Ishikawa (cell line): ENCODE measurements at regions not wholly inside any gene's neighbourhood (a gene's known extent, or its start where the extent isn't known, plus 50 kb on each side); places are given as distances from the start of the nearest gene placed in this dataset.

Source experiments
- CEBPB ChIP-seq: IDR thresholded peaks from 2 replicates; pipeline ENCODE4 v1.6.1; 2012
- CREB1 ChIP-seq: IDR thresholded peaks from 2 replicates; pipeline ENCODE4 v1.6.1; 2012; ENCODE audit warnings: low read depth
- EGR1 ChIP-seq: IDR thresholded peaks from 2 replicates; pipeline ENCODE4 v1.6.1; 2012
- EP300 ChIP-seq: IDR thresholded peaks from 2 replicates; pipeline ENCODE4 v1.6.1; 2012; ENCODE audit warnings: borderline replicate concordance
- TAF1 ChIP-seq: IDR thresholded peaks from 2 replicates; pipeline ENCODE4 v1.6.1; 2012; ENCODE audit warnings: low read depth, mild to moderate bottlenecking
- TEAD4 ChIP-seq: IDR thresholded peaks from 2 replicates; pipeline ENCODE4 v1.6.1; 2012
- YY1 ChIP-seq: IDR thresholded peaks from 2 replicates; pipeline ENCODE4 v1.6.1; 2012; ENCODE audit warnings: low read depth
- ZBTB7A ChIP-seq: IDR thresholded peaks from 2 replicates; pipeline ENCODE4 v1.6.1; 2012; ENCODE audit warnings: low read depth
- TF ChIP-seq, protein P1 (sequence below): IDR thresholded peaks from 2 replicates; pipeline ENCODE4 v1.6.1; 2012; ENCODE audit warnings: low read depth, mild to moderate bottlenecking
- TF ChIP-seq, protein P2 (sequence below): IDR thresholded peaks from 2 replicates; pipeline ENCODE4 v1.6.1; 2012

DNA sequence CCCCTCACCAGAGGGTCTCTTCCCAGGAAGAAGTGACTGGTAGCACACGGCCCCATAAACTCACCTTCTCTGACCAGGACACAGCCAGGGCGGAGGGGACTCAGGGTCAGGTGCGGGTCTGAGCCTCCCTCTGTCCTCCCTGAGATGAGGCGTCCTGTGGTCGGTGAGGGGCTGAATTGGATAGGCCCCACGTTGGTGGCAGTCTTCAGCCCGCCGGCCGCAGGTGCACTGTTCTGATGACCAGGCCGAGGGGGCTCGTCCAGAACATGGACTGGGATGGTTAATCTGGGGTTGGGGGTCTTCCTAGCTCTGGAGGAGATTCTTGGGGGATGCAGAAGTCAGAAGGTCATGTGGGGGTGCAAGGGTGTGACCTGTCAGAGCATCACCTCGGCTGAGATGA lies 102.2 kb upstream of the PPP1R26 start:
- TF ChIP-seq EP300 (no peak), CEBPB (no peak), TEAD4 (no peak), EGR1 (no peak), YY1 (no peak), ZBTB7A (no peak), CREB1 (no peak), TAF1 (no peak)
- TF ChIP-seq, protein P1, sequence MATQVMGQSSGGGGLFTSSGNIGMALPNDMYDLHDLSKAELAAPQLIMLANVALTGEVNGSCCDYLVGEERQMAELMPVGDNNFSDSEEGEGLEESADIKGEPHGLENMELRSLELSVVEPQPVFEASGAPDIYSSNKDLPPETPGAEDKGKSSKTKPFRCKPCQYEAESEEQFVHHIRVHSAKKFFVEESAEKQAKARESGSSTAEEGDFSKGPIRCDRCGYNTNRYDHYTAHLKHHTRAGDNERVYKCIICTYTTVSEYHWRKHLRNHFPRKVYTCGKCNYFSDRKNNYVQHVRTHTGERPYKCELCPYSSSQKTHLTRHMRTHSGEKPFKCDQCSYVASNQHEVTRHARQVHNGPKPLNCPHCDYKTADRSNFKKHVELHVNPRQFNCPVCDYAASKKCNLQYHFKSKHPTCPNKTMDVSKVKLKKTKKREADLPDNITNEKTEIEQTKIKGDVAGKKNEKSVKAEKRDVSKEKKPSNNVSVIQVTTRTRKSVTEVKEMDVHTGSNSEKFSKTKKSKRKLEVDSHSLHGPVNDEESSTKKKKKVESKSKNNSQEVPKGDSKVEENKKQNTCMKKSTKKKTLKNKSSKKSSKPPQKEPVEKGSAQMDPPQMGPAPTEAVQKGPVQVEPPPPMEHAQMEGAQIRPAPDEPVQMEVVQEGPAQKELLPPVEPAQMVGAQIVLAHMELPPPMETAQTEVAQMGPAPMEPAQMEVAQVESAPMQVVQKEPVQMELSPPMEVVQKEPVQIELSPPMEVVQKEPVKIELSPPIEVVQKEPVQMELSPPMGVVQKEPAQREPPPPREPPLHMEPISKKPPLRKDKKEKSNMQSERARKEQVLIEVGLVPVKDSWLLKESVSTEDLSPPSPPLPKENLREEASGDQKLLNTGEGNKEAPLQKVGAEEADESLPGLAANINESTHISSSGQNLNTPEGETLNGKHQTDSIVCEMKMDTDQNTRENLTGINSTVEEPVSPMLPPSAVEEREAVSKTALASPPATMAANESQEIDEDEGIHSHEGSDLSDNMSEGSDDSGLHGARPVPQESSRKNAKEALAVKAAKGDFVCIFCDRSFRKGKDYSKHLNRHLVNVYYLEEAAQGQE = no peak
- TF ChIP-seq, protein P2, sequence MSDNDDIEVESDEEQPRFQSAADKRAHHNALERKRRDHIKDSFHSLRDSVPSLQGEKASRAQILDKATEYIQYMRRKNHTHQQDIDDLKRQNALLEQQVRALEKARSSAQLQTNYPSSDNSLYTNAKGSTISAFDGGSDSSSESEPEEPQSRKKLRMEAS = no peak
